K562 (cell line): ENCODE measurements at regions not wholly inside any gene's neighbourhood (a gene's known extent, or its start where the extent isn't known, plus 50 kb on each side); places are given as distances from the start of the nearest gene placed in this dataset.

Experiments used
- ATAC-seq: fragments of 200-7000 bp; cut with Tn5 transposase; 3 replicates; pipeline ENCODE4 v1.9.1; 2020; ENCODE audit warnings: moderate library complexity
- BruUV-seq: library from RNA; stranded (reverse); fragments of 400-500 nt; replicated peaks from 2 replicates; lab custom pipeline; 2021; lab: Mats Ljungman, UMichigan
- CTCF ChIA-PET: fragments of 300-600 bp; formaldehyde crosslinking; extraction: SDS; loops from one replicate; lab custom pipeline; 2021; ENCODE audit warnings: low intra/inter-chr PET ratio; lab: Yijun Ruan, JAX
- POLR2A ChIA-PET: fragments of 300-600, 350-650 bp; sonication (Branson Sonifier 250); formaldehyde crosslinking; extraction: SDS; loops from one replicate; lab custom pipeline; 2021; ENCODE audit warnings: antibody characterized with exemption, inconsistent platforms; lab: Yijun Ruan, JAX
- DNase-seq, 4 experiments: peaks; one replicate each; pipeline versions ENCODE4 v3.0.0 to v3.0.0-alpha.2; 2011 to 2018; ENCODE audit warnings: low spot score in 3 of 4, mixed read lengths in 3 of 4; ENCODE audit errors: extremely low read depth in 1 of 4
- FAIRE-seq: peaks from 2 replicates; lab custom pipeline; 2011; peaks lifted over from hg19 to GRCh38; lab: Jason Lieb, UNC
- H2AFZ ChIP-seq: 2 replicates; pipeline ENCODE4 v1.6.0; 2011; ENCODE audit warnings: low read depth, low read length, control low read depth, inconsistent platforms
- H3K27ac ChIP-seq: fragments of 200-600 bp; 3 replicates; pipeline ENCODE4 v1.8.0; 2011; ENCODE audit warnings: low read depth, mild to moderate bottlenecking, control low read depth, inconsistent platforms, low read length, moderate library complexity, mixed read lengths; ENCODE audit errors: extremely low read depth
- H3K27me3 ChIP-seq, 2 experiments: fragments of 300-600 bp in 1 of 2; 2 replicates in 1 of 2; 3 replicates in 1 of 2; pipeline versions ENCODE4 v1.6.0 to v1.8.0; 2011; ENCODE audit warnings: inconsistent platforms in 2 of 2, low read length in 2 of 2, mild to moderate bottlenecking in 1 of 2, mixed read lengths in 1 of 2, moderate library complexity in 1 of 2; ENCODE audit not compliant: control insufficient read depth in 2 of 2, insufficient read depth in 2 of 2
- H3K36me3 ChIP-seq: fragments of 300-600 bp; 3 replicates; pipeline ENCODE4 v1.8.0; 2011; ENCODE audit warnings: mild to moderate bottlenecking, low read length, inconsistent platforms; ENCODE audit not compliant: control insufficient read depth, insufficient read depth
- H3K4me1 ChIP-seq, 2 experiments: fragments of 200-600 bp in 1 of 2; replicated peaks in 1 of 2; 2 replicates in 1 of 2; 3 replicates in 1 of 2; pipeline versions ENCODE4 v1.5.1 to v1.8.0; 2011; ENCODE audit warnings: inconsistent platforms in 2 of 2, low read length in 2 of 2, mild to moderate bottlenecking in 1 of 2, mixed read lengths in 1 of 2, moderate library complexity in 1 of 2; ENCODE audit not compliant: control insufficient read depth in 2 of 2, insufficient read depth in 2 of 2
- H3K4me2 ChIP-seq: 2 replicates; pipeline ENCODE4 v1.6.1; 2011; ENCODE audit warnings: low read length, control low read depth, inconsistent platforms, mixed read lengths; ENCODE audit not compliant: insufficient read depth
- H3K4me3 ChIP-seq: fragments of 200-600 bp; sonication (generic), shearing (Covaris generic); 2 replicates; pipeline ENCODE4 v1.5.1; 2016; ENCODE audit warnings: control low read depth, inconsistent platforms
- H3K79me2 ChIP-seq: fragments of 200-600 bp; 3 replicates; pipeline ENCODE4 v1.8.0; 2011; ENCODE audit warnings: low read length, inconsistent platforms; ENCODE audit not compliant: control insufficient read depth, insufficient read depth
- H3K9ac ChIP-seq, 2 experiments: 2 replicates each; pipeline versions ENCODE4 v1.6.0 to v1.6.1; 2011; ENCODE audit warnings: low read depth in 2 of 2, low read length in 2 of 2, control low read depth in 1 of 2, inconsistent platforms in 1 of 2, mild to moderate bottlenecking in 1 of 2, mixed read lengths in 1 of 2; ENCODE audit not compliant: insufficient read depth in 1 of 2
- H3K9me1 ChIP-seq: one replicate; pipeline ENCODE4 v1.6.0; 2011; ENCODE audit warnings: inconsistent platforms, mild to moderate bottlenecking, low read length, moderate library complexity; ENCODE audit not compliant: control insufficient read depth, insufficient read depth
- H3K9me3 ChIP-seq: replicated peaks from 2 replicates; pipeline ENCODE4 v1.5.1; 2011; ENCODE audit warnings: low read depth, low read length, inconsistent platforms; ENCODE audit not compliant: control insufficient read depth, insufficient read depth
- H4K20me1 ChIP-seq: replicated peaks from 2 replicates; pipeline ENCODE4 v1.6.1; 2011; ENCODE audit warnings: low read length, inconsistent platforms, mixed read lengths; ENCODE audit not compliant: control insufficient read depth, insufficient read depth
- MAZ ChIP-seq, 2 experiments: fragments of 450-650 bp in 1 of 2; sonication (generic) in 1 of 2; formaldehyde crosslinking; IDR thresholded peaks in 1 of 2; conservative IDR thresholded peaks in 1 of 2; 2 replicates each; pipeline versions ENCODE4 v1.4.0 to v1.5.0; 2020; ENCODE audit warnings: mild to moderate bottlenecking in 1 of 2, missing genetic modification reagents in 1 of 2
- MEIS2 ChIP-seq: fragments of 450-650 bp; IDR thresholded peaks from 2 replicates; pipeline ENCODE4 v1.6.1; 2014; ENCODE audit warnings: mild to moderate bottlenecking; ENCODE audit not compliant: partially characterized antibody
- NFXL1 ChIP-seq: fragments of 450-650 bp; formaldehyde crosslinking; IDR thresholded peaks from 2 replicates; pipeline ENCODE4 v1.4.0; 2021; ENCODE audit warnings: mild to moderate bottlenecking
- TAF15 ChIP-seq: fragments of 200-400 bp; formaldehyde crosslinking; IDR thresholded peaks from 2 replicates; pipeline ENCODE4 v1.6.1; 2017; ENCODE audit warnings: mild to moderate bottlenecking, low read depth, low read length, moderate library complexity
- ZEB2 ChIP-seq: fragments of 450-650 bp; IDR thresholded peaks from 2 replicates; pipeline ENCODE4 v1.6.1; 2016
- ZNF75A ChIP-seq: fragments of 450-650 bp; formaldehyde crosslinking; IDR thresholded peaks from 2 replicates; pipeline ENCODE4 v1.4.0; 2020; ENCODE audit warnings: mild to moderate bottlenecking
- WGBS: fragments of 100-300 bp; shearing (Covaris generic); methylation state at CpG from one replicate; pipeline ENCODE4 v1.1.6; 2016; ENCODE audit warnings: low coverage, mixed read lengths; ENCODE audit not compliant: insufficient coverage; ENCODE audit errors: missing lambda C conversion rate; 5-methylcytosine and 5-hydroxymethylcytosine counted together
- in situ Hi-C: fragments of 300-500 bp; cut with MboI; formaldehyde crosslinking; loops from 4 replicates; pipeline ENCODE4 v1.15.0; 2018; ENCODE audit warnings: inconsistent platforms, mixed read lengths
- intact Hi-C: fragments of 100-400 bp; cut with micrococcal nuclease; formaldehyde crosslinking; loops from 2 replicates; pipeline ENCODE4 v1.14.2; 2022
- TF ChIP-seq, protein P1 (sequence below): fragments of 250-450 bp; sonication (Bioruptor Pico); IDR thresholded peaks from 2 replicates; pipeline ENCODE4 v1.5.1; 2021; ENCODE audit warnings: mild to moderate bottlenecking
- TF ChIP-seq, protein P2 (sequence below): fragments of 450-650 bp; IDR thresholded peaks from 2 replicates; pipeline ENCODE4 v1.6.1; 2017; ENCODE audit warnings: antibody characterized with exemption, mild to moderate bottlenecking
- TF ChIP-seq, protein P3 (sequence below): fragments of 450-650 bp; IDR thresholded peaks from 2 replicates; pipeline ENCODE4 v1.6.1; 2016
- TF ChIP-seq, protein P4 (sequence below), 2 experiments: IDR thresholded peaks in 1 of 2; conservative IDR thresholded peaks in 1 of 2; 2 replicates each; pipeline ENCODE4 v1.6.1; 2016; ENCODE audit warnings: low read depth in 2 of 2, mild to moderate bottlenecking in 1 of 2, missing compliant biosample characterization in 1 of 2, missing genetic modification characterization in 1 of 2, moderate library complexity in 1 of 2

DNA sequence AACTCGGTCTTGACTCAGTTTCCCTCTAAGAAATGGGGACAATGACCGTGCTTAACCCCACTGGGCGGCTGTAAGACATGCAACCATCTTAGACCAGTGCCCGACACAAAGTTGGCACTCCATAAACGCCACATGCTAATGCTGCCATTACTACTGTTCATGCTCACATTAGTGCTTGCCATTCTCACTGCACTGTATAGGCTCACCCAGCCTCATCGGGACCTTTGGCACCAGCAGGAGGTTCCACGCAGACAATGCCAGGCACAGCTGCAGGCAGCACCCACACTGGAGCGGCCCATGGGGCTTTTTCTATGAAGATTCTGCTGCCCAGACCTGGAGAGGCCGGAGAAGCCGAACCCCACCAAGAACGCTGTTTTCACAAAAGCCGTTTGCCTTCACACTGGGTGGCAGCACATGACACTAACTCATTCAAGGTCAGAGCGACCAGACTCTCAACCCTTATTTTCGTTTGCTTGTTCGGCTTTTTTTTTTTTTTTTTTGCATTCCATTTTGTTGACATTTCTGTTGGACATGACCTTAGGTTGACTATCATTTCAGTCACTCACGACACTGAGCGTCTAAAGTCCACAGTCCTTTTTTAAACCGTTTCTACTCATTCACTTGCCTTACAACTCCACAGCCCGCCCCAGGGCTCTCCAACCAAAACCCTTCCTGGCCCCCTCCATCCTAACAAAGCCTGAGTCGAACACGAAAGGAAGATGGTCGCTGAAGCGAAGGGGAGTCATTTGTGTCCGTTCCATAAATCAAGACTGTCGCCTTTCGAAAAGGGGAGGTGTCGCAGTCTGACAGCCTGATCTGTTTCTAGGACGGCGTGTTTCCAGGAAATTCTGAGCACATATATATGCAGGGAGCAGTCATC is 124.4 kb upstream of the RNF32 start:
- H3K9ac ChIP-seq = no peak overlapping the region
- FAIRE-seq = peak; percentile 23
- ChIA-PET CTCF (no interaction called here), POLR2A (no interaction called here)
- no peaks in the 10 kb centered on the region for H3K9me3 ChIP-seq
- 0 out of 2 replicates have a peak overlapping the region, but pooled peaks have one; percentile 12 for H3K4me3 ChIP-seq
- no peaks in the 10 kb centered on the region for H4K20me1 ChIP-seq
- H3K27me3 ChIP-seq = peaks cover 26 to 65% of the 10 kb centered on the region in 2 experiments; a peak in 4 of 5 replicates
- 2% methylated on average over 28 of the region's 29 CpGs for WGBS
- H3K36me3 ChIP-seq = no peaks in the 10 kb centered on the region
- peaks cover 0 to 3% of the 10 kb centered on the region in 2 experiments; a peak in 2 of 5 replicates for H3K4me1 ChIP-seq
- H3K4me2 ChIP-seq = peak overlapping the region; percentile 60
- H2AFZ ChIP-seq = peak overlapping the region; percentile 26; the same call in 1 of the 2 replicates
- in situ Hi-C loops (no loop called here), intact Hi-C loops (no loop called here)
- DNase-seq = peak in 1 of 4 experiments; percentile 53
- H3K79me2 ChIP-seq = no peaks in the 10 kb centered on the region
- ATAC-seq = peak; percentile 77
- H3K27ac ChIP-seq = no peak overlapping the region
- no TSS peak for BruUV-seq
- H3K9me1 ChIP-seq = no peaks in the 10 kb centered on the region
- TF ChIP-seq, protein P1, sequence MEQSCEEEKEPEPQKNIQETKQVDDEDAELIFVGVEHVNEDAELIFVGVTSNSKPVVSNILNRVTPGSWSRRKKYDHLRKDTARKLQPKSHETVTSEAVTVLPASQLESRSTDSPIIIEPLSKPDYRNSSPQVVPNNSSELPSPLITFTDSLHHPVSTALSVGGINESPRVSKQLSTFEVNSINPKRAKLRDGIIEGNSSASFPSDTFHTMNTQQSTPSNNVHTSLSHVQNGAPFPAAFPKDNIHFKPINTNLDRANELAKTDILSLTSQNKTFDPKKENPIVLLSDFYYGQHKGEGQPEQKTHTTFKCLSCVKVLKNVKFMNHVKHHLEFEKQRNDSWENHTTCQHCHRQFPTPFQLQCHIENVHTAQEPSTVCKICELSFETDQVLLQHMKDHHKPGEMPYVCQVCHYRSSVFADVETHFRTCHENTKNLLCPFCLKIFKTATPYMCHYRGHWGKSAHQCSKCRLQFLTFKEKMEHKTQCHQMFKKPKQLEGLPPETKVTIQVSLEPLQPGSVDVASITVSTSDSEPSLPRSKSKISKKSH = no peak
- TF ChIP-seq MEIS2 (peak; percentile 96), ZEB2 (no peak), ZNF75A (CRISPR knock-in tag) (no peak), TAF15 (no peak), MAZ (CRISPR knock-in tag; conservative IDR thresholded peaks at IDR 0.05 in 1 of 2, IDR thresholded peaks at IDR 0.05 in 1 of 2) (no peak), NFXL1 (no peak)
- TF ChIP-seq, protein P2, sequence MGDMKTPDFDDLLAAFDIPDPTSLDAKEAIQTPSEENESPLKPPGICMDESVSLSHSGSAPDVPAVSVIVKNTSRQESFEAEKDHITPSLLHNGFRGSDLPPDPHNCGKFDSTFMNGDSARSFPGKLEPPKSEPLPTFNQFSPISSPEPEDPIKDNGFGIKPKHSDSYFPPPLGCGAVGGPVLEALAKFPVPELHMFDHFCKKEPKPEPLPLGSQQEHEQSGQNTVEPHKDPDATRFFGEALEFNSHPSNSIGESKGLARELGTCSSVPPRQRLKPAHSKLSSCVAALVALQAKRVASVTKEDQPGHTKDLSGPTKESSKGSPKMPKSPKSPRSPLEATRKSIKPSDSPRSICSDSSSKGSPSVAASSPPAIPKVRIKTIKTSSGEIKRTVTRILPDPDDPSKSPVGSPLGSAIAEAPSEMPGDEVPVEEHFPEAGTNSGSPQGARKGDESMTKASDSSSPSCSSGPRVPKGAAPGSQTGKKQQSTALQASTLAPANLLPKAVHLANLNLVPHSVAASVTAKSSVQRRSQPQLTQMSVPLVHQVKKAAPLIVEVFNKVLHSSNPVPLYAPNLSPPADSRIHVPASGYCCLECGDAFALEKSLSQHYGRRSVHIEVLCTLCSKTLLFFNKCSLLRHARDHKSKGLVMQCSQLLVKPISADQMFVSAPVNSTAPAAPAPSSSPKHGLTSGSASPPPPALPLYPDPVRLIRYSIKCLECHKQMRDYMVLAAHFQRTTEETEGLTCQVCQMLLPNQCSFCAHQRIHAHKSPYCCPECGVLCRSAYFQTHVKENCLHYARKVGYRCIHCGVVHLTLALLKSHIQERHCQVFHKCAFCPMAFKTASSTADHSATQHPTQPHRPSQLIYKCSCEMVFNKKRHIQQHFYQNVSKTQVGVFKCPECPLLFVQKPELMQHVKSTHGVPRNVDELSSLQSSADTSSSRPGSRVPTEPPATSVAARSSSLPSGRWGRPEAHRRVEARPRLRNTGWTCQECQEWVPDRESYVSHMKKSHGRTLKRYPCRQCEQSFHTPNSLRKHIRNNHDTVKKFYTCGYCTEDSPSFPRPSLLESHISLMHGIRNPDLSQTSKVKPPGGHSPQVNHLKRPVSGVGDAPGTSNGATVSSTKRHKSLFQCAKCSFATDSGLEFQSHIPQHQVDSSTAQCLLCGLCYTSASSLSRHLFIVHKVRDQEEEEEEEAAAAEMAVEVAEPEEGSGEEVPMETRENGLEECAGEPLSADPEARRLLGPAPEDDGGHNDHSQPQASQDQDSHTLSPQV = no peak
- TF ChIP-seq, protein P3, sequence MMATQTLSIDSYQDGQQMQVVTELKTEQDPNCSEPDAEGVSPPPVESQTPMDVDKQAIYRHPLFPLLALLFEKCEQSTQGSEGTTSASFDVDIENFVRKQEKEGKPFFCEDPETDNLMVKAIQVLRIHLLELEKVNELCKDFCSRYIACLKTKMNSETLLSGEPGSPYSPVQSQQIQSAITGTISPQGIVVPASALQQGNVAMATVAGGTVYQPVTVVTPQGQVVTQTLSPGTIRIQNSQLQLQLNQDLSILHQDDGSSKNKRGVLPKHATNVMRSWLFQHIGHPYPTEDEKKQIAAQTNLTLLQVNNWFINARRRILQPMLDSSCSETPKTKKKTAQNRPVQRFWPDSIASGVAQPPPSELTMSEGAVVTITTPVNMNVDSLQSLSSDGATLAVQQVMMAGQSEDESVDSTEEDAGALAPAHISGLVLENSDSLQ = peak; percentile 97
- TF ChIP-seq, protein P4, sequence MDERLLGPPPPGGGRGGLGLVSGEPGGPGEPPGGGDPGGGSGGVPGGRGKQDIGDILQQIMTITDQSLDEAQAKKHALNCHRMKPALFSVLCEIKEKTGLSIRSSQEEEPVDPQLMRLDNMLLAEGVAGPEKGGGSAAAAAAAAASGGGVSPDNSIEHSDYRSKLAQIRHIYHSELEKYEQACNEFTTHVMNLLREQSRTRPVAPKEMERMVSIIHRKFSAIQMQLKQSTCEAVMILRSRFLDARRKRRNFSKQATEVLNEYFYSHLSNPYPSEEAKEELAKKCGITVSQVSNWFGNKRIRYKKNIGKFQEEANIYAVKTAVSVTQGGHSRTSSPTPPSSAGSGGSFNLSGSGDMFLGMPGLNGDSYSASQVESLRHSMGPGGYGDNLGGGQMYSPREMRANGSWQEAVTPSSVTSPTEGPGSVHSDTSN (CRISPR knock-in tag; IDR thresholded peaks at IDR 0.05; ENCODE audit: low read depth) = no peak
- TF ChIP-seq, protein P4 (tag; conservative IDR thresholded peaks at IDR 0.05; ENCODE audit: low read depth) = peak; percentile 94
